Fibroblast of mammary gland (primary cell): ENCODE measurements at regions not wholly inside any gene's neighbourhood (a gene's known extent, or its start where the extent isn't known, plus 50 kb on each side); places are given as distances from the start of the nearest gene placed in this dataset.

Experiments
- DNase-seq: peaks from one replicate; pipeline ENCODE4 v3.0.0-alpha.2; 2010; ENCODE audit warnings: low read depth
- H3K4me3 ChIP-seq: 2 replicates; pipeline ENCODE4 v1.5.1; 2011; ENCODE audit warnings: low read depth, mild to moderate bottlenecking, low read length, moderate library complexity; ENCODE audit not compliant: control insufficient read depth
- TF ChIP-seq, protein P1 (sequence below): conservative IDR thresholded peaks from 2 replicates; pipeline ENCODE4 v1.5.1; 2011; ENCODE audit warnings: low read depth, low read length, inconsistent platforms; ENCODE audit not compliant: control insufficient read depth, insufficient read depth

DNA sequence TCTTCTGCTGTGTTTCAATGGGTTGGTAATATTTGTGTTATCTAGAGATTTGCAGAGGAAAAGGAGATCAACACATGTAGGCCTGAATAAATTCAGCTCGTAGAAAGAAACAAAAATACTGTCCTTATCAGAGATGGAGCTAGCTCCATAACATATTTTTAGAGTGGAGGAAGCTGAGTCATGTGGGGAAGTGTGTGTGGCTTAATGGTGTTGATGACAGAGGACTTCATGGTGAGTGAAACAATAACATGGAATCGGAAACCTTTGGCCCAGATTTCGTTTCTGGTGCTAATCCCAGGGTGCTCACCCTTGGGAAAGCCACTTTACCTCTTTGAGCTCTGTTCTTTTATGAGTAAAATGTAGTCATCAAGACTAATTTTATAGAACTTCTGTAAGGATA is 825.0 kb downstream of the TLR4 start:
- TF ChIP-seq, protein P1, sequence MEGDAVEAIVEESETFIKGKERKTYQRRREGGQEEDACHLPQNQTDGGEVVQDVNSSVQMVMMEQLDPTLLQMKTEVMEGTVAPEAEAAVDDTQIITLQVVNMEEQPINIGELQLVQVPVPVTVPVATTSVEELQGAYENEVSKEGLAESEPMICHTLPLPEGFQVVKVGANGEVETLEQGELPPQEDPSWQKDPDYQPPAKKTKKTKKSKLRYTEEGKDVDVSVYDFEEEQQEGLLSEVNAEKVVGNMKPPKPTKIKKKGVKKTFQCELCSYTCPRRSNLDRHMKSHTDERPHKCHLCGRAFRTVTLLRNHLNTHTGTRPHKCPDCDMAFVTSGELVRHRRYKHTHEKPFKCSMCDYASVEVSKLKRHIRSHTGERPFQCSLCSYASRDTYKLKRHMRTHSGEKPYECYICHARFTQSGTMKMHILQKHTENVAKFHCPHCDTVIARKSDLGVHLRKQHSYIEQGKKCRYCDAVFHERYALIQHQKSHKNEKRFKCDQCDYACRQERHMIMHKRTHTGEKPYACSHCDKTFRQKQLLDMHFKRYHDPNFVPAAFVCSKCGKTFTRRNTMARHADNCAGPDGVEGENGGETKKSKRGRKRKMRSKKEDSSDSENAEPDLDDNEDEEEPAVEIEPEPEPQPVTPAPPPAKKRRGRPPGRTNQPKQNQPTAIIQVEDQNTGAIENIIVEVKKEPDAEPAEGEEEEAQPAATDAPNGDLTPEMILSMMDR: no peak
- no peak overlapping the region for H3K4me3 ChIP-seq
- peak; percentile 30 for DNase-seq

DNA sequence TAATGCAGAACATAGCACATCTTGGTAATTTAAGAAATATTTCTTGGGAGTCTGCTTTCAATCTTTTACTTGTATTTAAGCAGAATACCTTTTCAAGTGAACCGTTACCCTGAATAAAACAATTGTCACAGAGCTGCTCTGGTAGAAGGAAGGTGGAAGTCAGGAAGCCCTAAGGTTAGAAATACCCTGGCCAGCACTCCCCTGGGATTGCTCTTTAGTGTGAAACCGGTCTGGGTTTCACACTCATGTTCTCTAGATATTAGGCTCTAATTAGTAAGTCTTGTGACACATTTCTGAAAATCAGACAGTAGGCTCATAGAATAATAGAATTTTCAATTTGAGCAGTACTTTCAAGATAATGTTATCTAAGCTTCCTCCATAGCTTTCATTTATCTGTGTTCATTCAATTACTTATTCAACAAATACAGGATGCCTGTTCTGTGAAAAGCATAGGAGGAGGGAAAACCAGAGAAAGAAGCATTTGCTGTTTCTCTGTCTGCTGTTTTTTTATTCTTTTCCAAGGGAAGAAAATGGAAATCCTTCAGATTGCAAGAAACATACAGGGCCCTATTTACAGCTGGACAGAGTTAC is 825.5 kb downstream of the TLR4 start:
- TF ChIP-seq, protein P1: no peak
- no peak for DNase-seq
- no peak overlapping the region for H3K4me3 ChIP-seq

DNA sequence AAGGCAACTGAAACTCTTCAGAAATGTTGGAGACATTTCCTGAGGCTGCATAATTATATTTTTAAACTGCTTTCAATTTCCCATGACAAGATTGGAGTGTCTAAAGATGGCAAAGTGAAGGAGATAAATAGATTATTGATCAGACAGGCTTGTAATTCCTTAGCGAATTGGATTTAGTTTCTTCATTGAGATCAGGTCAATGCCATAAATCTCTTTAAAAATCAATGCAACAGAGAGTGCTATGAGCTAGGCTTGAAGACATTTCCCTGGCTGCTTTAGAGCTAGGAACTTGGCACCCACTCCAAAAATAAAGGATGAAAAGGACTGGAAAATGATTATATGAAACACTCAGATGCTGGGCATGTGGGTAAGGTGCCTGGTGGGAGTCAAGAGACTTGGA is 828.4 kb downstream of the TLR4 start:
- TF ChIP-seq, protein P1: no peak
- DNase-seq: no peak
- H3K4me3 ChIP-seq: no peak overlapping the region

DNA sequence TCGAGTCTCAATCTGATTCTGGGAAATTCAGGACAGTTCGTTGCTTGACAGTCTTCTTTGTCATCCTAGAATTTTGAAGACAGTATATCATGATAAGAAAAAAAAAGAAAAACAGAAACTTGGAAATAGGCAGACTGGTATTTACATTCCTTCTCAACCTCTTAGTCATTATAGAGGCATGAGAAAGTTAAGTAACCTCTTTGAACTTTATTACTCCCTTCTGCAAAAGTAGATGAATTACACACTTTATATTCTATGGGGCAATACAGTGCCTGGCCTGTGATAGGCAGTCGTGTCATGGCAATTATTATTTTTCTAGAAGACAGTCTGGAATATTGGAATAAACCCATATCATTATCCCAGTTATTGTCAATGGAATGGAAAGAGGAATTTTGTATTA is 828.9 kb downstream of the TLR4 start:
- TF ChIP-seq, protein P1: no peak
- no peak overlapping the region for H3K4me3 ChIP-seq
- DNase-seq: peak; percentile 2

DNA sequence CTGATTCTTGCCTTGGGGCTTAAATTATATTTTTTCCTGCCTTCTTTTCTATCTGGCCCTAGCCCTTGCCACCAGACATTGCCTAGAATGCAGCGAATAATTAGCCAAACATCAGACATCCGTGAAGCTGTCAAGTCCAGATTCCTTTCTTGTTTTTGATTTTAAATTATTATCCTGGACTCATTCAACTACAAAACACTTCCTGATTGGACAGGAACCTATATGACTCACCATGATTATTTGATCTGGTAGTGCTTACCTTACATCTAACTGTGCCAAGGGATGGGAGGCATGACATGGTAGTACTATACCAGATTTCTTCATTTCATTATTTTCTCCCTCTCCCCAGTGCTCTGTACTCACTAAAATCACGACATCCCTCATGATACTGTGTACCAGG is 829.6 kb downstream of the TLR4 start:
- no peak overlapping the region for H3K4me3 ChIP-seq
- no peak for DNase-seq
- TF ChIP-seq, protein P1: no peak

DNA sequence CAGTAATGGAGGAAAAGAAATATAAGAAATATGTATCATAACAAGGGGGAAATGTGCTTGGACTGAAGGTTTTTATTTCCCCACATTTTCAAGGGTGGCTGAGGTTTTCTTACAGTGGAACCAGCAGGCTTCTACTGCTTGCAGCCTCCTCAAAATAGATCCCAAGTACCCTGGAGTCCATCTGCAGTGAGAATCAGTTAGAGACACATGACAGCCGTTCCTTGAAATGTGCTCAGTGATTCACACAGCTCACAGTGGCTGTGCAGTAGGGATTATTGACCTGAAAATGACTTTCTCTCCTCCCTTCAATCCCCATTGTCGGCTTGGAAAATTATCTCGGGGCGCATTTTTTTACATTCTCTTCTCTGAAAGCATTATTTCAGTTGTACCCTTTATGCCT is 832.0 kb downstream of the TLR4 start:
- TF ChIP-seq, protein P1: no peak
- no peak for DNase-seq
- no peak overlapping the region for H3K4me3 ChIP-seq

DNA sequence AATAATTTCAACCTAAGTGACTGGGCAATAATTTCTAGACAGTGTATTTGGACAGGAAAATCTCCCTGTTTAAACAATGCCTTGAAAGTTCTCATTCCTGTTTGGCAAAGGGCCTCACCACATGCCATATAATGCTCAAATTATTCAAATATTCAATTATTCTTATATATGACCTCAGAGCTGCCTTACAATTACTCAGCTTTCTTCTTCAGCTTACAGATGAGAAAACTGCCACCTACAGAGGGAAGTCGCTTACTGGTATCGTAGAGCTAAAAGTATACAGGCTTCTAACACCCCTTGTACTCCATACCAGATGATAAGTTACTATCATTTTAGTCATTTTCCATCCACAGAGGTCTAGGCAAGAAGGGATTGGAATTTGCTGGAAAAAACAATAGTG is 830.3 kb downstream of the BRINP1 start:
- DNase-seq: no peak
- H3K4me3 ChIP-seq: no peak overlapping the region
- TF ChIP-seq, protein P1: no peak
